Karpas-422 (cell line): ENCODE measurements at regions not wholly inside any gene's neighbourhood (a gene's known extent, or its start where the extent isn't known, plus 50 kb on each side); places are given as distances from the start of the nearest gene placed in this dataset.

ENCODE experiments used
- DNase-seq: peaks from one replicate; pipeline ENCODE4 v3.0.0-alpha.2; 2015
- H2AFZ ChIP-seq: fragments of 200-600 bp; sonication (generic); 2 replicates; pipeline ENCODE4 v1.6.1; 2014; ENCODE audit warnings: antibody characterized with exemption, low read length, mixed read lengths
- H3K27ac ChIP-seq: fragments of 200-600 bp; sonication (generic); 2 replicates; pipeline ENCODE4 v1.5.1; 2014; ENCODE audit warnings: mild to moderate bottlenecking, low read length, moderate library complexity
- H3K27me3 ChIP-seq: fragments of 200-600 bp; sonication (generic); 2 replicates; pipeline ENCODE4 v1.6.1; 2014; ENCODE audit warnings: low read length, mixed read lengths
- H3K36me3 ChIP-seq: fragments of 200-600 bp; sonication (generic); 2 replicates; pipeline ENCODE4 v1.6.1; 2014; ENCODE audit warnings: low read length, mixed read lengths; ENCODE audit not compliant: insufficient read depth
- H3K4me1 ChIP-seq: fragments of 200-600 bp; sonication (generic); 2 replicates; pipeline ENCODE4 v1.6.1; 2014; ENCODE audit warnings: mild to moderate bottlenecking, low read length, mixed read lengths
- H3K4me2 ChIP-seq: fragments of 200-600 bp; sonication (generic); 2 replicates; pipeline ENCODE4 v1.6.1; 2014; ENCODE audit warnings: low read length, low read depth, mild to moderate bottlenecking; ENCODE audit not compliant: poor library complexity, severe bottlenecking
- H3K4me3 ChIP-seq: fragments of 200-600 bp; sonication (generic); 2 replicates; pipeline ENCODE4 v1.5.1; 2014; ENCODE audit warnings: mild to moderate bottlenecking, antibody characterized with exemption, low read length, mixed read lengths
- H3K79me2 ChIP-seq: fragments of 200-600 bp; sonication (generic); 2 replicates; pipeline ENCODE4 v1.6.1; 2014; ENCODE audit warnings: mild to moderate bottlenecking, low read length, mixed read lengths
- H3K9ac ChIP-seq: fragments of 200-600 bp; sonication (generic); 2 replicates; pipeline ENCODE4 v1.6.0; 2014; ENCODE audit warnings: low read length
- H3K9me2 ChIP-seq: fragments of 200-600 bp; sonication (generic), shearing (Covaris generic); replicated peaks from 2 replicates; pipeline ENCODE4 v1.6.0; 2014; ENCODE audit warnings: mild to moderate bottlenecking, low read length, moderate library complexity; ENCODE audit not compliant: insufficient read depth
- H3K9me3 ChIP-seq: fragments of 300-700, 200-600 bp; sonication (generic); 2 replicates; pipeline ENCODE4 v1.6.1; 2014; ENCODE audit warnings: low read length, mixed read lengths
- H4K20me1 ChIP-seq: fragments of 200-600 bp; sonication (generic); 2 replicates; pipeline ENCODE4 v1.6.1; 2014; ENCODE audit warnings: mild to moderate bottlenecking, antibody characterized with exemption, low read length, low read depth; ENCODE audit not compliant: insufficient read depth

DNA sequence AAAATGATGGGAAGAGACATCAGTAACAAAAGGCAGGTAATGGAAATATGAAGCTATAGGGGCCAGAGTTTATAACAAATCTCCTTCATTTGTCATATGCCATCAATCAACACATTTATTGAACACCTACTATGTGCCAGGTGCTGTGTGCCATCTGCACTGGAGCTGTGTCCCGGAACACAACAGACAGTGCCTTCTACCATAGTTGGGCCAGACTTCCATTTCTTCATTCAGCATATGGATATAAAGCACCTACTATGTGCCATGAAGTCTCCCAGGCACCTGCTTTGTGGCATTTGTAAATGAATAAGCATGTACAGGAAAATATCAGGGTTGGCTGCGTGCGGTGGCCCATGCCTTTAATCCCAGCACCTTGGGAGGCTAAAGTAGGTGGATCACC is 112.5 kb upstream of the ERCC6L2 start:
- Histone ChIP-seq H3K79me2 (no peaks in the 10 kb centered on the region), H3K4me2 (no peak overlapping the region), H3K4me3 (no peak overlapping the region), H3K4me1 (no peaks in the 10 kb centered on the region), H3K27ac (no peak overlapping the region), H3K9me2 (no peaks in the 10 kb centered on the region), H4K20me1 (no peaks in the 10 kb centered on the region), H3K36me3 (no peaks in the 10 kb centered on the region), H3K27me3 (no peaks in the 10 kb centered on the region), H2AFZ (no peak overlapping the region), H3K9ac (no peak overlapping the region), H3K9me3 (no peaks in the 10 kb centered on the region)
- no peak for DNase-seq

DNA sequence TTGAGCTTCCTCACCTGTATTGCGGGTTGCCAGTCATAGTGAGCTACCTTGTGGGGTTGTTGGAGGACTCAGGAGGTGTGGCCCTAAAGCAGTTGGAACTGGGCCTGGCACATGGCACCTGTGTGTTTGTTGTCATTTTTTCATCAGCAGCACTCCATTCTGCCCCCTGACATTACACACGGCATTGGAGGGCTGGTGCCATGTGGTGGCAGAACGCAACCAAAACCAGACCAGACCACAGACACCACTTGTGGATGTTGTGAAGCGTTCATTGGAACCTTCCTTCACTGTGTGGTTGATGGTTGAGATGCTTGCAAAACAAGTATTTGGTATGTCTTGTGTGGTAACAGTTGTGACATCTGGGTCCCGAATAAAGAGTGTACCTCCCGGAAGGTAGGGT is 113.2 kb upstream of the ERCC6L2 start:
- H3K9ac ChIP-seq: no peak overlapping the region
- H4K20me1 ChIP-seq: no peaks in the 10 kb centered on the region
- no peak overlapping the region for H2AFZ ChIP-seq
- H3K27ac ChIP-seq: no peak overlapping the region
- H3K4me2 ChIP-seq: no peak overlapping the region
- H3K9me2 ChIP-seq: no peaks in the 10 kb centered on the region
- no peaks in the 10 kb centered on the region for H3K27me3 ChIP-seq
- no peaks in the 10 kb centered on the region for H3K9me3 ChIP-seq
- no peak overlapping the region for H3K4me3 ChIP-seq
- no peaks in the 10 kb centered on the region for H3K36me3 ChIP-seq
- H3K4me1 ChIP-seq: no peaks in the 10 kb centered on the region
- DNase-seq: no peak
- no peaks in the 10 kb centered on the region for H3K79me2 ChIP-seq

DNA sequence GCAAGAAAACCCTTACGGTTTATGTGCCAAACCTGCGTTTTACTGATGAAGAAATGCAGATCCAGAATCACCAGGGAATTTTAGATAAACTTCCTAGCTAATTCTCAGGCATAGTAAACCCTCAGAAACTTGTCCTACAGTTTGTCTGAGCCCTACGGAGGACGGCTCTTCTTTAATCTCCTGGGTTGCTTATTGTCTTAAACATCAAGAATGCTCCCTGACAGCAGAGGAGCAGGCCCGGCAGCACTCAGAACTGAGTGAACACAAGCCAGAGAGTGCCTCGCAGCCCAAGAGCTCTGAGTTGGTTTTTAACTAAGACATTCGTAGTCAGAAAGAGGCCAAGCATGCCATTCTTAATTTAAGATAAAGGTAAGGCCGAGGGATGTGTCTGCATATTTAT is 114.7 kb upstream of the ERCC6L2 start:
- H3K9me3 ChIP-seq: no peaks in the 10 kb centered on the region
- no peak overlapping the region for H2AFZ ChIP-seq
- DNase-seq: no peak

DNA sequence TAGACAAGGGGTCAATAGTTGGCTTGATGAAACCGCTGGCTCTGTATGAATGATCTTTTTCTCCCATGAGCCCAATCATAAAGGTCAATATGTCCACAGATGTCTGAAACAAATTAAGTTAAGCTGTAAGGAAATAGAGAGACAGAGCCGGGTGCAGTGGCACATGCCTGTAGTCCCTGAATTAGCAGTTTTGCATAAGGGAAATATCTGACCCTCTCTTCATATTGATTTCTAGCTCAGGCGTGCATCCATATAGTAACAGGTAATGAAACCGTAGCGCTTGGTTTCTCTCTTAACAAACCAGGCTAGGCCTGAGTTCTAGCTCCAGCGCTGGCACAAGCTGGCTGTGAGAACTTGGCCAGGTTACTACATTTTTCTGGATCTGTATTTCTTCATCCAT is 118.1 kb upstream of the ERCC6L2 start:
- H3K36me3 ChIP-seq: no peaks in the 10 kb centered on the region
- H3K4me1 ChIP-seq: no peaks in the 10 kb centered on the region
- H4K20me1 ChIP-seq: no peaks in the 10 kb centered on the region
- no peaks in the 10 kb centered on the region for H3K27me3 ChIP-seq
- no peaks in the 10 kb centered on the region for H3K79me2 ChIP-seq
- no peak overlapping the region for H3K27ac ChIP-seq
- no peak overlapping the region for H3K4me3 ChIP-seq
- H3K9me3 ChIP-seq: no peaks in the 10 kb centered on the region
- DNase-seq: no peak
- no peak overlapping the region for H3K9ac ChIP-seq
- H3K9me2 ChIP-seq: no peaks in the 10 kb centered on the region
- no peak overlapping the region for H2AFZ ChIP-seq
- H3K4me2 ChIP-seq: no peak overlapping the region

More for the DNA sequence above, 114.7 kb upstream of the ERCC6L2 start:
- Histone ChIP-seq H3K4me1 (no peaks in the 10 kb centered on the region), H3K27me3 (no peaks in the 10 kb centered on the region), H3K36me3 (no peaks in the 10 kb centered on the region), H4K20me1 (no peaks in the 10 kb centered on the region), H3K79me2 (no peaks in the 10 kb centered on the region), H3K9ac (no peak overlapping the region), H3K27ac (no peak overlapping the region), H3K9me2 (no peaks in the 10 kb centered on the region), H3K4me2 (no peak overlapping the region), H3K4me3 (no peak overlapping the region)

DNA sequence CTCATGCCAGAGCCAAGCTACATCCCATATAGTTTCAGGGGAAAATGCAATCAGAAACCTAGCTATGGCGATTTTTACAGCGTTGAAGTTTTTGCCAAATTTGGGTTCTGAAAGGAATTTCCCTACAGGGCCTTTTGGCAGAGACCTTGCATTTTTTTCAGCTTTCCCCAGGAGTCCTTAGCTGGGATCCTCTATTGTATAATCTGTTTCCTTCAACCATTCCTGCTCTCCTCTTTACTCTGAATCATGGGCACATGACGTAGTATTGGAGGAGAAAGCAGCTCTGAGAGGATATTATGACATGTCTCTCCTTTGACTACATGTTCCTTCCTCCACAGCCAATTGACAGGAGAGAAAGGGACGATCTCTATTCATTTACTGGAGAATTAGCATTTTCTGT is 118.5 kb upstream of the ERCC6L2 start:
- no peaks in the 10 kb centered on the region for H3K79me2 ChIP-seq
- H3K4me1 ChIP-seq: no peaks in the 10 kb centered on the region
- DNase-seq: no peak
- H3K36me3 ChIP-seq: no peaks in the 10 kb centered on the region
- no peak overlapping the region for H3K9ac ChIP-seq
- no peaks in the 10 kb centered on the region for H3K27me3 ChIP-seq
- H4K20me1 ChIP-seq: no peaks in the 10 kb centered on the region
- no peak overlapping the region for H3K4me2 ChIP-seq
- no peak overlapping the region for H3K4me3 ChIP-seq
- no peak overlapping the region for H3K27ac ChIP-seq
- H2AFZ ChIP-seq: no peak overlapping the region
- H3K9me3 ChIP-seq: no peaks in the 10 kb centered on the region
- H3K9me2 ChIP-seq: no peaks in the 10 kb centered on the region

DNA sequence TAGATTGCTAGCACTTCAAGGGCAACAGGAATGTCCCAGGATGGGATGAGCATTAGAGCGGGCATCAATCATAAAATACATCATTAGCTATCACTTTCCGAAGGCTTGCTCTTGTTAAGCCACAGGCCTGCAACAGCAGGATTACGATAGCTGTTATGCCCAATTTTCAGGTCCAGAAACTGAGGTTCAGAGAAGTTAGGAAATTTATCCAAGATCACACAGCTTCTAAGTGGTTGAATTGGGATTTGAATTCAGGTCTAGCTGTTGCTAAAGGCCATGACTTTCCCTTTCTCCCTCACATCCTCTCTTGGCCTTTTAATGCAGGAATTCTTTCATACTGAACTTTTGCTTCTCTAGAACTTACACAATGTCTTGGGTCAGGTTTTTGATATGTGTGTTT is 119.4 kb upstream of the ERCC6L2 start:
- Histone ChIP-seq H3K27me3 (no peaks in the 10 kb centered on the region), H3K9ac (no peak overlapping the region), H3K4me1 (no peaks in the 10 kb centered on the region), H2AFZ (no peak overlapping the region), H3K9me2 (no peaks in the 10 kb centered on the region), H3K4me3 (no peak overlapping the region), H3K27ac (no peak overlapping the region), H3K4me2 (no peak overlapping the region), H4K20me1 (no peaks in the 10 kb centered on the region), H3K9me3 (no peaks in the 10 kb centered on the region), H3K36me3 (no peaks in the 10 kb centered on the region), H3K79me2 (no peaks in the 10 kb centered on the region)
- no peak for DNase-seq

DNA sequence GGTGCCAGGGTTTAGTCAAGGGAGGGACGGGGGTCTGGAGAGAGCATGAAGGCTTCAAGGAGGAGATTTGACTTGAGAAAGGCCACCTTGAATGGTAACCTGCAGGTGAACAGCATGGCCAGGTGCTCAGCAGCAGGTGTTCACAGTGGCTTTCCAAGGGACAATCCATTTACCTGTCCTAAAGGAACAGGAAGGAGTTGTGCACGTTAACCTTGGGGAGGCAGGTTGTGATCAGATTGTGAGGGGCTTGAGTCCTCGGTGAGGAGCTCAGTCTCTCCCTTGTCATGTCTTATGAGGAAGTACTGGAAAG is 120.1 kb upstream of the ERCC6L2 start:
- Histone ChIP-seq H3K36me3 (no peaks in the 10 kb centered on the region), H3K27me3 (no peaks in the 10 kb centered on the region), H3K9ac (no peak overlapping the region), H4K20me1 (no peaks in the 10 kb centered on the region), H3K4me1 (no peaks in the 10 kb centered on the region), H3K4me3 (no peak overlapping the region), H3K9me3 (no peaks in the 10 kb centered on the region), H2AFZ (no peak overlapping the region), H3K79me2 (no peaks in the 10 kb centered on the region), H3K27ac (no peak overlapping the region), H3K4me2 (no peak overlapping the region), H3K9me2 (no peaks in the 10 kb centered on the region)
- DNase-seq: no peak

DNA sequence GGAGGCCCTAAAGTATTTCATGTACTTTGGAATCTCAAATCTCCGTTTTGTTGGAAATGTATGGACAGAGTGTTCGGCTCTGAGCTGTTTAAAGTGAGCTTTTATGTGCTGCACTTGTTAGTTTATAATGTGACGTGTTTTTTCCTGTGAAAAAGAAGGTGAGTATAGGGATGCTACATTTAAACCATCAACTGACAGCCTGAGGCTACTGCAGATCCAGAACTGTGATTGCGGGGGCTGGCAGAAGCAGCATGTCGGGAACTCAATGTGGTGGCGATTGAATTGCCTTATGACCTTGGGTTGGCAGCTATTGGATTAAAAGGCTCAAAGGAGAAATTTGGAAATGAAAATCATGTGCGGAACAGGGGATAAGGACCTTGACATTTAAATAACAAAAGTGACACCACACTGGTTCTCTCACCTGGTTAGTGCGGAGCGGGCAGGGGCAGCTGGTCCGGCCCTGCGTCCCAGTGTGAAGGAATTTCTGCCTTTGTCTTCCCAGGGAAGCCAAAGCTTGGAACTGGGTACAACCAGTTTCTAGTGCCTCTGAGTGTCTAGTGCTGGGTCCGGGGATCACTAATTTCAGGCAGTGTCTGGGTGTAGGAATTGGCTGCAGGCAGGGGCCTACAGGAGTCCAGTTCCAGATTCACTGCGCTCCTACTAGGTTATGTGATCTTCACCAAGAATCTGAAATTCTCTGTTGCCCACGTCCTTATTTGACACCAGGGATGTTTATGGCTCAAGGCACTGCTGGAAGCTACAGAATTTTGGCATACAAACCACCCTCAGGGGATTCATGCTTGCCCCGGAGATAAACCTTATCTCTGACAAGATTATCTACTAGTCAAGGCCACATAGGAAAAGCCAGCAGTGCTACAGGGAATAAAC is 120.7 kb upstream of the ERCC6L2 start:
- H3K36me3 ChIP-seq: no peaks in the 10 kb centered on the region
- DNase-seq: no peak
- H3K9me3 ChIP-seq: no peaks in the 10 kb centered on the region
- H3K4me2 ChIP-seq: no peak overlapping the region
- no peaks in the 10 kb centered on the region for H4K20me1 ChIP-seq
- H3K9me2 ChIP-seq: no peaks in the 10 kb centered on the region
- H3K27me3 ChIP-seq: no peaks in the 10 kb centered on the region
- H2AFZ ChIP-seq: no peak overlapping the region
- no peaks in the 10 kb centered on the region for H3K4me1 ChIP-seq
- H3K9ac ChIP-seq: no peak overlapping the region
- no peak overlapping the region for H3K27ac ChIP-seq
- H3K4me3 ChIP-seq: no peak overlapping the region
- H3K79me2 ChIP-seq: no peaks in the 10 kb centered on the region
